ENCODE measurements at regions not wholly inside any gene's neighbourhood (a gene's known extent, or its start where the extent isn't known, plus 50 kb on each side); places are given as distances from the start of the nearest gene placed in this dataset.
"Not testable (repeated sequence)": the region's sequence is repeated elsewhere in the genome, so short reads cannot be mapped to it uniquely, and the experiment has no call there.

DNA sequence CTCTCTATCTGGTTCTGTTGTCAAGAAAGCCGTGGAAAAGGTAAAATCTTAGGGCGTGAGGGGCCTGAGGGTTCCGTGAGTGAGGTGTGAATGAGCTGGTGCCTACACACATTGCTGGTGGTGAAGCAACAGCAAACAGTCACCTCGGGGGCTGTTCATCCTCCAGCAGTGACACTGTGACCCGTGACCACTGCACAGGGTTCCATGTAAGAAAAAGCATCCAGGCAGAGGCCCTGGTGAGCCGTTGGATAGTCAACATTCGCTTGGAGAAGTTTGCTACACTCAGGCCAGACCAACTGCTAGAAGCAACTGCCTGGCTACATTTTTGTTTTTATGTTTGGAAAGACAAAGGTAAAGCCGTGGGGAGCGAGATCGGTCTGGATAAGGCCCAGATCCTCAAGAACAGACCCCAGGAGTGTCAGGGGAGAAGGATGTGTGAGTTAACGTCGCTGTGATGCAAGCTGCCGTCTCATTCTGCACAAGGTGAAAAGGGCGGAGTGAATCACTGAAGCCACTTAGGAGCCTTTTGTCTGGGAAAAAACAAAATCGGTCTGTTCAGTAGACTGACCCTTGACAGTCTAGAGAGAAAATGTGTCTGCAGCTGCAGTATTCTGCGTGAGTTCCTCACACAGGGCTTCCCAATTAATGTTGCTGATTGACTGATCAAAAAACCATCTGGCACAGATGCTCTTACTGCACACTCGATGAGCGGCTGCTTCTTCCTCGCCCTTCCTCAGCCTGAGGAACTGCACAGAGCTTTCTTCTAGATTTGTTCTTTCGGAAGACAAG, 404.0 kb downstream of the SMOC2 start:
- no peak for ATAC-seq (ENCODE audit: insufficient number of reproducible peaks, low FRiP score, low read depth)

DNA sequence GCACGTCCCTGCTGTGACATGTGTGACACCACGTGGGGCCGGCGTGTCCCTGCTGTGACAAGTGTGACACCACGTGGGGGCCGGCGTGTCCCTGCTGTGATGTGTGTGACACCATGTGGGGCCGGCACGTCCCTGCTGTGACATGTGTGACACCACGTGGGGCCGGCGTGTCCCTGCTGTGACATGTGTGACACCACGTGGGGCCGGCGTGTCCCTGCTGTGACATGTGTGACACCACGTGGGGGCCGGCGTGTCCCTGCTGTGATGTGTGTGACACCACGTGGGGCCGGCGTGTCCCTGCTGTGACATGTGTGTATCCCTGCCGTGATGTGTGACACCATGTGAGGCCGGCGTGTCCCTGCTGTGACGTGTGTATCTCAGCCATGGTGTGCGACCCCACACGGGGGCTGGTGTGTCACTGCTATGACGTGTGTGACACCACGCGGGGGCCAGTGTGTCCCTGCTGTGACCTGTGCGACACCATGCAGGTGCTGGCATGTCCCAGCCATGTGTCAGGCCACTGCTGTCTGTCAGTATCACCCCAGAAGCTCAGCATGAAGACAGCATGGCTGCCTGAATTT, 401.7 kb downstream of the SMOC2 start:
- not testable (repeated sequence) for DNase-seq (ENCODE audit: low spot score); H3K9me3 ChIP-seq; ATAC-seq (ENCODE audit: insufficient number of reproducible peaks, low FRiP score, low read depth)

More for the DNA sequence above, 404.0 kb downstream of the SMOC2 start:
- no peak for DNase-seq (ENCODE audit: low spot score)
- no peak overlapping the region for H3K27ac ChIP-seq
- no peaks in the 10 kb centered on the region for H3K36me3 ChIP-seq
- no peaks in the 10 kb centered on the region for H3K27me3 ChIP-seq (replicated peaks; ENCODE audit: insufficient read depth)
- no peak overlapping the region for H3K4me3 ChIP-seq
- no peak for TF ChIP-seq CTCF (IDR thresholded peaks at IDR 0.05)
- no peaks in the 10 kb centered on the region for H3K4me1 ChIP-seq (ENCODE audit: control insufficient read depth in 1 of 2, low read depth in 2 of 2)
- no peaks in the 10 kb centered on the region for H3K9me3 ChIP-seq

GRCh38 chr6:168841609-168842278, 400.8 kb downstream of the SMOC2 start:
- no peak for DNase-seq (ENCODE audit: low spot score)
- no peak for ATAC-seq (ENCODE audit: insufficient number of reproducible peaks, low FRiP score, low read depth)
- Histone ChIP-seq H3K36me3 (no peaks in the 10 kb centered on the region), H3K27me3 (replicated peaks; ENCODE audit: insufficient read depth) (no peaks in the 10 kb centered on the region), H3K27ac (no peak overlapping the region), H3K4me3 (no peak overlapping the region), H3K9me3 (no peaks in the 10 kb centered on the region), H3K4me1 (ENCODE audit: control insufficient read depth in 1 of 2, low read depth in 2 of 2) (no peaks in the 10 kb centered on the region)
- no peak for TF ChIP-seq CTCF (IDR thresholded peaks at IDR 0.05)

More for the DNA sequence above, 401.7 kb downstream of the SMOC2 start:
- H3K27ac ChIP-seq; H3K4me3 ChIP-seq; H3K36me3 ChIP-seq; H3K27me3 ChIP-seq (replicated peaks; ENCODE audit: insufficient read depth); H3K4me1 ChIP-seq (ENCODE audit: control insufficient read depth in 1 of 2, low read depth in 2 of 2): not testable (repeated sequence)

DNA sequence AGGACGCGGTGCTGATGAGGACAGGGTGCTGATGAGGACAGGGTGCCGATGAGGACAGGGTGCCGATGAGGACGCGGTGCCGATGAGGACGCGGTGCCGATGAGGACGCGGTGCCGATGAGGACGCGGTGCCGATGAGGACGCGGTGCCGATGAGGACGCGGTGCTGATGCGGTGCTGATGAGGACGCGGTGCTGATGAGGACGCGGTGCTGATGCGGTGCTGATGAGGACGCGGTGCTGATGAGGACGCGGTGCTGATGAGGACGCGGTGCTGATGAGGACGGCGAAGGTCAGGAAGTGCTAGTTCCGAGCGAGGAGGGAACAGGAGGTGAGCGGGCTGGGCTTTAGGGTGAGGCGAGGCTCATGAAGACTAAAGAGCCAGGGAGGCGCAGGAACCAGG, 399.9 kb downstream of the SMOC2 start:
- not testable (repeated sequence) for H3K27ac ChIP-seq; H3K4me3 ChIP-seq; H3K9me3 ChIP-seq; H3K27me3 ChIP-seq (replicated peaks; ENCODE audit: insufficient read depth); H3K36me3 ChIP-seq; H3K4me1 ChIP-seq (ENCODE audit: control insufficient read depth in 1 of 2, low read depth in 2 of 2); ATAC-seq (ENCODE audit: insufficient number of reproducible peaks, low FRiP score, low read depth)
- DNase-seq (ENCODE audit: low spot score): peak; percentile 79

GRCh38 chr6:168840299-168840698, 399.3 kb downstream of the SMOC2 start:
- H3K4me1 ChIP-seq (ENCODE audit: control insufficient read depth in 1 of 2, low read depth in 2 of 2); H3K9me3 ChIP-seq; H3K4me3 ChIP-seq; H3K27me3 ChIP-seq (replicated peaks; ENCODE audit: insufficient read depth); H3K36me3 ChIP-seq; ATAC-seq (ENCODE audit: insufficient number of reproducible peaks, low FRiP score, low read depth); DNase-seq (ENCODE audit: low spot score); H3K27ac ChIP-seq: not testable (repeated sequence)

DNA sequence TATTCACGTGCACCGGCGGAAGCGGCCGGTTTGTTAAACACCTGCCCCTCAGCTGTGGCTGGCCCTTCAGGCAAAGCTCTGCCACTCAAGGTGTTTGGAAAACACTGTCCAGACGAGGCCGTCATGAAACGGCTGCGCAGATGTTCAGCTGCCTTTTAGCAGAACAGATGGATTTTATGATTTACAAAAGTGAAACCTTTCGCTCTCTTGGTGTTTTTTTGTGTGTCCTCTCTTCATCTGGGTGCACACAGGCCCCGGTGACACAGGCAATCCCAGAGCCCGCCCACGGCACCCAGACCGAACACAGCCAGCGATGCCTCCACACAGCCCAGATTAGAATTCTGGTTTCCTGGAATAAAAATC, 397.0 kb downstream of the SMOC2 start:
- no peak for ATAC-seq (ENCODE audit: insufficient number of reproducible peaks, low FRiP score, low read depth)
- TF ChIP-seq CTCF (IDR thresholded peaks at IDR 0.05): no peak
- no peak for DNase-seq (ENCODE audit: low spot score)

More for the DNA sequence above, 397.0 kb downstream of the SMOC2 start:
- H3K4me3 ChIP-seq: no peak overlapping the region
- H3K9me3 ChIP-seq: no peaks in the 10 kb centered on the region
- no peaks in the 10 kb centered on the region for H3K4me1 ChIP-seq (ENCODE audit: control insufficient read depth in 1 of 2, low read depth in 2 of 2)
- H3K27me3 ChIP-seq (replicated peaks; ENCODE audit: insufficient read depth): no peaks in the 10 kb centered on the region
- no peaks in the 10 kb centered on the region for H3K36me3 ChIP-seq
- H3K27ac ChIP-seq: no peak overlapping the region

Data from thoracic aorta (tissue), 2 donors.